HepG2 (cell line): ENCODE measurements at regions not wholly inside any gene's neighbourhood (a gene's known extent, or its start where the extent isn't known, plus 50 kb on each side); places are given as distances from the start of the nearest gene placed in this dataset.

ENCODE experiments used
- ATAC-seq: fragments of 200-7000 bp; cut with Tn5 transposase; 3 replicates; pipeline ENCODE4 v1.9.1; 2020; ENCODE audit warnings: mild to moderate bottlenecking, moderate library complexity
- BruUV-seq: library from RNA; stranded (reverse); fragments of 400-500 nt; replicated peaks from 2 replicates; lab custom pipeline; 2021; lab: Mats Ljungman, UMichigan
- CTCF ChIA-PET: fragments of 300-600 bp; formaldehyde crosslinking; extraction: SDS; loops from one replicate; lab custom pipeline; 2021; ENCODE audit warnings: low total read pairs, inconsistent platforms, low intra/inter-chr PET ratio; lab: Yijun Ruan, JAX
- POLR2A ChIA-PET: fragments of 350-600 bp; sonication (Branson Sonifier 250); formaldehyde crosslinking; loops from one replicate; lab custom pipeline; 2020; ENCODE audit warnings: antibody characterized with exemption, inconsistent platforms; lab: Yijun Ruan, JAX
- DNase-seq: peaks from one replicate; pipeline ENCODE4 v3.0.0-alpha.2; 2015; ENCODE audit warnings: low spot score
- FAIRE-seq: peaks from 3 replicates; lab custom pipeline; 2011; peaks lifted over from hg19 to GRCh38; lab: Jason Lieb, UNC
- H2AFZ ChIP-seq: one replicate; pipeline ENCODE4 v1.6.1; 2011; ENCODE audit warnings: low read length, inconsistent platforms
- H3K27ac ChIP-seq: fragments of 300-600 bp; 3 replicates; pipeline ENCODE4 v1.8.0; 2011; ENCODE audit warnings: mixed run types, mild to moderate bottlenecking, mixed read lengths, low read length, inconsistent platforms; ENCODE audit not compliant: insufficient read depth; ENCODE audit errors: extremely low read length
- H3K27me3 ChIP-seq, 2 experiments: fragments of 200-600 bp in 1 of 2; 2 replicates in 1 of 2; 3 replicates in 1 of 2; pipeline versions ENCODE4 v1.6.0 to v1.8.0; 2011; ENCODE audit warnings: low read length in 2 of 2, mild to moderate bottlenecking in 2 of 2, moderate library complexity in 2 of 2, inconsistent platforms in 1 of 2; ENCODE audit not compliant: insufficient read depth in 2 of 2, control insufficient read depth in 1 of 2
- H3K36me3 ChIP-seq, 2 experiments: fragments of 200-600 bp in 1 of 2; replicated peaks in 1 of 2; 2 replicates in 1 of 2; 3 replicates in 1 of 2; pipeline versions ENCODE4 v1.5.1 to v1.8.0; 2011; ENCODE audit warnings: low read length in 2 of 2, inconsistent platforms in 1 of 2; ENCODE audit not compliant: insufficient read depth in 2 of 2, control insufficient read depth in 1 of 2
- H3K4me1 ChIP-seq: 2 replicates; pipeline ENCODE4 v1.5.1; 2012; ENCODE audit warnings: low read length, inconsistent platforms; ENCODE audit not compliant: insufficient read depth
- H3K4me2 ChIP-seq: 2 replicates; pipeline ENCODE4 v1.6.0; 2011; ENCODE audit warnings: low read depth, low read length, inconsistent platforms
- H3K4me3 ChIP-seq, 3 experiments: fragments of 200-600 bp in 1 of 3; sonication (generic), shearing (Covaris generic) in 1 of 3; replicated peaks in 1 of 3; 2 replicates each; pipeline ENCODE4 v1.5.1; 2011 to 2016; ENCODE audit warnings: low read length in 3 of 3, inconsistent platforms in 2 of 3, low read depth in 2 of 3, mild to moderate bottlenecking in 2 of 3, control low read depth in 1 of 3, mixed read lengths in 1 of 3; ENCODE audit not compliant: insufficient read depth in 1 of 3
- H3K79me2 ChIP-seq: one replicate; pipeline ENCODE4 v1.6.1; 2011; ENCODE audit warnings: low read length, inconsistent platforms; ENCODE audit not compliant: insufficient read depth
- H3K9ac ChIP-seq: 2 replicates; pipeline ENCODE4 v1.6.0; 2011; ENCODE audit warnings: mild to moderate bottlenecking, low read depth, low read length, inconsistent platforms; ENCODE audit not compliant: insufficient read depth
- H3K9me3 ChIP-seq: 2 replicates; pipeline ENCODE4 v1.5.1; 2012; ENCODE audit warnings: mild to moderate bottlenecking, low read length
- H4K20me1 ChIP-seq: 2 replicates; pipeline ENCODE4 v1.6.0; 2011; ENCODE audit warnings: inconsistent platforms, mild to moderate bottlenecking, low read length, moderate library complexity; ENCODE audit not compliant: insufficient read depth
- ATF5 ChIP-seq: sonication (generic); formaldehyde crosslinking; IDR thresholded peaks from 2 replicates; pipeline ENCODE4 v1.4.0; 2020; ENCODE audit warnings: mild to moderate bottlenecking, low read depth, missing genetic modification reagents
- BCL3 ChIP-seq: sonication (generic); formaldehyde crosslinking; IDR thresholded peaks from 2 replicates; pipeline ENCODE4 v1.5.1; 2020; ENCODE audit warnings: mild to moderate bottlenecking, missing genetic modification reagents, moderate library complexity
- CBX5 ChIP-seq: sonication (generic); formaldehyde crosslinking; IDR thresholded peaks from 2 replicates; pipeline ENCODE4 v1.4.0; 2020; ENCODE audit warnings: missing genetic modification reagents, borderline replicate concordance
- FIP1L1 ChIP-seq: fragments of 200-400 bp; formaldehyde crosslinking; IDR thresholded peaks from 2 replicates; pipeline ENCODE4 v1.6.1; 2018; ENCODE audit warnings: low read depth, mild to moderate bottlenecking, low read length, moderate library complexity, borderline replicate concordance; ENCODE audit not compliant: insufficient read depth
- FOSL2 ChIP-seq: sonication (generic); formaldehyde crosslinking; IDR thresholded peaks from 2 replicates; pipeline ENCODE4 v1.4.0; 2020; ENCODE audit warnings: missing genetic modification reagents
- FOXA1 ChIP-seq, 2 experiments: fragments of 450-650 bp in 1 of 2; sonication (generic) in 1 of 2; formaldehyde crosslinking in 1 of 2; IDR thresholded peaks; 2 replicates each; pipeline versions ENCODE4 v1.4.0 to v1.6.1; 2016 to 2020; ENCODE audit warnings: missing genetic modification reagents in 1 of 2
- HNF4A ChIP-seq: sonication (generic); formaldehyde crosslinking; IDR thresholded peaks from 2 replicates; pipeline ENCODE4 v1.4.0; 2020; ENCODE audit warnings: missing genetic modification reagents
- LCORL ChIP-seq, 2 experiments: fragments of 450-650 bp in 1 of 2; sonication (generic) in 1 of 2; formaldehyde crosslinking in 1 of 2; IDR thresholded peaks; 2 replicates each; pipeline versions ENCODE4 v1.5.0 to v1.6.1; 2017 to 2020; ENCODE audit warnings: antibody characterized with exemption in 1 of 2, missing genetic modification reagents in 1 of 2
- MAZ ChIP-seq, 2 experiments: sonication (generic) in 1 of 2; formaldehyde crosslinking in 1 of 2; IDR thresholded peaks; 2 replicates each; pipeline versions ENCODE4 v1.5.0 to v1.6.1; 2012 to 2020; ENCODE audit warnings: low read depth in 2 of 2, mild to moderate bottlenecking in 2 of 2, borderline replicate concordance in 1 of 2, improper control_type of control experiment in 1 of 2, low read length in 1 of 2, missing genetic modification reagents in 1 of 2, moderate library complexity in 1 of 2
- PPARG ChIP-seq: conservative IDR thresholded peaks from 2 replicates; pipeline ENCODE4 v1.6.1; 2016; ENCODE audit warnings: missing biosample characterization, missing genetic modification reagents
- RXRB ChIP-seq: IDR thresholded peaks from 2 replicates; pipeline ENCODE4 v1.6.1; 2016; ENCODE audit warnings: borderline replicate concordance, missing genetic modification reagents, missing compliant biosample characterization
- TBP ChIP-seq: sonication (generic); formaldehyde crosslinking; IDR thresholded peaks from 2 replicates; pipeline ENCODE4 v1.5.0; 2020; ENCODE audit warnings: missing genetic modification reagents
- ZMYM4 ChIP-seq: sonication (generic); formaldehyde crosslinking; IDR thresholded peaks from 2 replicates; pipeline ENCODE4 v1.8.1; 2023; ENCODE audit warnings: mild to moderate bottlenecking, missing genetic modification reagents
- ZNF468 ChIP-seq: sonication (generic); formaldehyde crosslinking; IDR thresholded peaks from 2 replicates; pipeline ENCODE4 v1.8.0; 2022; ENCODE audit warnings: mild to moderate bottlenecking, moderate library complexity, missing genetic modification reagents
- ZNF503 ChIP-seq: sonication (generic); formaldehyde crosslinking; IDR thresholded peaks from 2 replicates; pipeline ENCODE4 v1.4.0; 2020; ENCODE audit warnings: missing genetic modification reagents
- ZNF766 ChIP-seq: sonication (generic); formaldehyde crosslinking; IDR thresholded peaks from 2 replicates; pipeline ENCODE4 v1.5.0; 2020; ENCODE audit warnings: missing genetic modification reagents, borderline replicate concordance
- in situ Hi-C: cut with HindIII; loops from 2 replicates; pipeline ENCODE4 v1.10.0; 2017; ENCODE audit warnings: low pct_unique_long_range_greater_than_20kb; ENCODE audit not compliant: extremely low pct_ligation_motif_present
- intact Hi-C: fragments of 100-400 bp; cut with micrococcal nuclease; formaldehyde crosslinking; loops from one replicate; pipeline ENCODE4 v1.10.0; 2022; ENCODE audit not compliant: unreplicated experiment

- TF ChIP-seq RXRB (CRISPR knock-in tag) (0 out of 2 replicates have a peak, but pooled peaks have one; percentile 34), ZMYM4 (CRISPR knock-in tag) (peak; percentile 38; the same call in 1 of the 2 replicates), FOSL2 (CRISPR knock-in tag) (peak; percentile 38; the same call in 1 of the 2 replicates), FOXA1 (IDR thresholded peaks at IDR 0.05) (no peak), FOXA1 (CRISPR knock-in tag; IDR thresholded peaks at IDR 0.05) (0 out of 2 replicates have a peak, but pooled peaks have one; percentile 27), PPARG (CRISPR knock-in tag) (peak; percentile 85), HNF4A (CRISPR knock-in tag) (peak; percentile 70), BCL3 (CRISPR knock-in tag) (no peak)
Measured at GRCh38 chr3:163779396-163780344, 1298.6 kb downstream of the SI start (continued).

- no peak overlapping the region for H3K27ac ChIP-seq
- BruUV-seq: no TSS peak
- no peaks in the 10 kb centered on the region for H3K27me3 ChIP-seq
- no peaks in the 10 kb centered on the region for H3K36me3 ChIP-seq
- no peaks in the 10 kb centered on the region for H3K9me3 ChIP-seq
- peaks cover 11% of the 10 kb centered on the region for H3K4me1 ChIP-seq
- H3K4me2 ChIP-seq: no peak overlapping the region
- TF ChIP-seq CBX5 (no peak), ZNF766 (CRISPR knock-in tag) (no peak), MAZ (IDR thresholded peaks at IDR 0.05; ENCODE audit: borderline replicate concordance, low read depth, low read length) (no peak), MAZ (CRISPR knock-in tag; IDR thresholded peaks at IDR 0.05; ENCODE audit: low read depth) (no peak), LCORL (IDR thresholded peaks at IDR 0.05) (no peak), LCORL (CRISPR knock-in tag; IDR thresholded peaks at IDR 0.05) (no peak), ATF5 (CRISPR knock-in tag) (no peak), FIP1L1 (no peak), ZNF503 (no peak), ZNF468 (CRISPR knock-in tag) (no peak), TBP (no peak)
- TF ChIP-seq, all 625 proteins: peak for 0
- intact Hi-C loops: no loop called here
- H2AFZ ChIP-seq: no peak overlapping the region
- H3K79me2 ChIP-seq: no peaks in the 10 kb centered on the region
- in situ Hi-C loops: no loop called here
- FAIRE-seq: no peak
- no peaks in the 10 kb centered on the region for H4K20me1 ChIP-seq
- no peak overlapping the region for H3K9ac ChIP-seq
- ChIA-PET POLR2A (no interaction called here), CTCF (no interaction called here)
- 0 out of 3 replicates have a peak, but pooled peaks have one; percentile 32 for ATAC-seq
- no peak overlapping the region for H3K4me3 ChIP-seq
- DNase-seq: peak; percentile 49
Measured at GRCh38 chr3:163776743-163777142, 1301.6 kb downstream of the SI start.
